Right lobe of liver (tissue), 6 donors: ENCODE measurements at regions not wholly inside any gene's neighbourhood (a gene's known extent, or its start where the extent isn't known, plus 50 kb on each side); places are given as distances from the start of the nearest gene placed in this dataset.

ENCODE experiments used
- ATAC-seq, 4 donors: fragments of 200-7000 bp; cut with Tn5 transposase; one replicate each; pipeline ENCODE4 v1.9.1; 2020; ENCODE audit warnings: mild to moderate bottlenecking in 4 of 4, moderate library complexity in 4 of 4
- DNase-seq, 3 donors: peaks; one replicate each; pipeline ENCODE4 v3.0.0-alpha.2; 2020
- H3K27ac ChIP-seq, 3 donors: fragments of 200-600 bp; one replicate each; pipeline ENCODE4 v1.8.0; 2022
- H3K27me3 ChIP-seq, 2 donors: fragments of 200-600 bp; one replicate each; pipeline ENCODE4 v1.8.0; 2022
- H3K36me3 ChIP-seq, 4 donors: fragments of 200-600 bp; sonication (generic) in 1 of 4; one replicate each; pipeline versions ENCODE4 v1.5.1 to v1.8.0; 2017 to 2022; ENCODE audit warnings: control low read depth in 1 of 4
- H3K4me1 ChIP-seq, 4 donors: fragments of 200-600 bp; sonication (generic) in 1 of 4; one replicate each; pipeline versions ENCODE4 v1.5.1 to v1.8.0; 2017 to 2022; ENCODE audit warnings: control low read depth in 1 of 4
- H3K4me3 ChIP-seq, 3 donors: fragments of 200-600 bp; one replicate each; pipeline ENCODE4 v1.8.0; 2022
- H3K9me3 ChIP-seq, 4 donors: fragments of 200-600 bp; sonication (generic) in 1 of 4; one replicate each; pipeline versions ENCODE4 v1.5.1 to v1.8.0; 2017 to 2022; ENCODE audit warnings: control low read depth in 1 of 4
- CTCF ChIP-seq, 4 donors: fragments of 200-600 bp in 3 of 4; fragments of 450-650 bp in 1 of 4; IDR thresholded peaks; one replicate each; pipeline versions ENCODE4 v1.5.1 to v1.8.0; 2016 to 2022; ENCODE audit warnings: antibody characterized with exemption in 4 of 4, mild to moderate bottlenecking in 2 of 4
- POLR2A ChIP-seq: fragments of 450-650 bp; IDR thresholded peaks from one replicate; pipeline ENCODE4 v1.6.1; 2017; ENCODE audit warnings: antibody characterized with exemption, mild to moderate bottlenecking
- WGBS: methylation state at CpG from one replicate; pipeline ENCODE4 v1.1.6; 2018; ENCODE audit warnings: low coverage, low lambda C conversion rate; ENCODE audit not compliant: insufficient coverage; ENCODE audit errors: missing lambda C conversion rate; 5-methylcytosine and 5-hydroxymethylcytosine counted together
- intact Hi-C, 2 donors: fragments of 100-400 bp; cut with DNase I; formaldehyde crosslinking; loops; one replicate each; pipeline versions ENCODE4 v1.11.2 to v1.14.1; 2022
- donor health status: DM: no; HTN: yes; CAD: no.
- donor health status: DM: no; HTN: no; CAD: no.
- donor health status: DM: no; HTN: no; CAD: no.
- donor health status: DM: no; HTN: yes; CAD: no.
- donor health status: DM: no; HTN: yes; CAD: no.

- Histone ChIP-seq H3K4me3 (no peak overlapping the region), H3K27me3 (no peaks in the 10 kb centered on the region), H3K9me3 (no peaks in the 10 kb centered on the region), H3K36me3 (no peaks in the 10 kb centered on the region), H3K27ac (no peak overlapping the region), H3K4me1 (no peaks in the 10 kb centered on the region)
- intact Hi-C loops, result no loop called here
- TF ChIP-seq POLR2A (no peak), CTCF (IDR thresholded peaks at IDR 0.05) (no peak)
- WGBS, result 75% methylated on average over 3 of the region's 3 CpGs
- DNase-seq (no peak), ATAC-seq (no peak)
Measured at GRCh38 chr5:85517386-85517785, 1100.4 kb upstream of the COX7C start.

GRCh38 chr5:85533341-85534047 is 1084.2 kb upstream of the COX7C start:
- 68% methylated on average over 4 of the region's 4 CpGs for WGBS
- Histone ChIP-seq H3K36me3 (no peaks in the 10 kb centered on the region), H3K4me3 (no peak overlapping the region), H3K27ac (no peak overlapping the region), H3K4me1 (peaks cover 0 to 7% (median 0%) of the 10 kb centered on the region in 4 donors), H3K9me3 (no peaks in the 10 kb centered on the region), H3K27me3 (no peaks in the 10 kb centered on the region)
- no peak for TF ChIP-seq POLR2A
- intact Hi-C loops, result no loop called here
- ATAC-seq (peak; percentile 21 to 64 (median 56)), DNase-seq (peak in 1 of 3 donors; percentile 54)

- ATAC-seq (no peak), DNase-seq (no peak)
- Histone ChIP-seq H3K4me1 (peaks cover 0 to 2% (median 0%) of the 10 kb centered on the region in 4 donors), H3K9me3 (no peaks in the 10 kb centered on the region), H3K27me3 (no peaks in the 10 kb centered on the region), H3K4me3 (no peak overlapping the region), H3K27ac (no peak overlapping the region), H3K36me3 (no peaks in the 10 kb centered on the region)
- intact Hi-C loops, result no loop called here
- TF ChIP-seq CTCF (IDR thresholded peaks at IDR 0.05) (no peak), POLR2A (no peak)
Measured at GRCh38 chr5:85538362-85538761, 1079.4 kb upstream of the COX7C start.

GRCh38 chr5:85545129-85545528 is 1072.6 kb upstream of the COX7C start:
- Histone ChIP-seq H3K36me3 (no peaks in the 10 kb centered on the region), H3K27ac (no peak overlapping the region), H3K4me3 (no peak overlapping the region), H3K4me1 (no peaks in the 10 kb centered on the region), H3K27me3 (no peaks in the 10 kb centered on the region), H3K9me3 (no peaks in the 10 kb centered on the region)
- TF ChIP-seq CTCF (IDR thresholded peaks at IDR 0.05) (no peak), POLR2A (no peak)
- no peak for DNase-seq
- intact Hi-C loops, result no loop called here
- ATAC-seq, result no peak
- 7% methylated on average over 2 of the region's 2 CpGs for WGBS

- WGBS, result 82% methylated on average over 10 of the region's 10 CpGs
- H3K4me3 ChIP-seq, result no peak overlapping the region
- no peaks in the 10 kb centered on the region for H3K27me3 ChIP-seq
- TF ChIP-seq CTCF (IDR thresholded peaks at IDR 0.05), result no peak
- TF ChIP-seq POLR2A, result no peak
- DNase-seq (no peak), ATAC-seq (no peak)
- H3K4me1 ChIP-seq, result no peaks in the 10 kb centered on the region
- intact Hi-C loops, result no loop called here
- H3K36me3 ChIP-seq, result no peaks in the 10 kb centered on the region
- H3K27ac ChIP-seq, result no peak overlapping the region
- no peaks in the 10 kb centered on the region for H3K9me3 ChIP-seq
Measured at GRCh38 chr5:85549229-85549628, 1068.5 kb upstream of the COX7C start.
